B cell (primary cell): ENCODE measurements at regions not wholly inside any gene's neighbourhood (a gene's known extent, or its start where the extent isn't known, plus 50 kb on each side); places are given as distances from the start of the nearest gene placed in this dataset.

Experiments used
- CTCF ChIP-seq: fragments of 200-600 bp; IDR thresholded peaks from one replicate; pipeline ENCODE4 v1.8.0; 2022; ENCODE audit warnings: antibody characterized with exemption, mild to moderate bottlenecking
- EZH2 ChIP-seq: IDR thresholded peaks from 2 replicates; pipeline ENCODE4 v1.6.1; 2012; ENCODE audit warnings: borderline replicate concordance, low read depth, mild to moderate bottlenecking, moderate library complexity, low read length; ENCODE audit not compliant: insufficient read depth, poor library complexity, severe bottlenecking

- TF ChIP-seq CTCF, result no peak
- TF ChIP-seq EZH2, result no peak
Observed at GRCh38 chr12:25825446-25825845, 133.0 kb upstream of the RASSF8 start.
